ENCODE measurements at regions not wholly inside any gene's neighbourhood (a gene's known extent, or its start where the extent isn't known, plus 50 kb on each side); places are given as distances from the start of the nearest gene placed in this dataset.
"Not testable (repeated sequence)": the region's sequence is repeated elsewhere in the genome, so short reads cannot be mapped to it uniquely, and the experiment has no call there.

DNA sequence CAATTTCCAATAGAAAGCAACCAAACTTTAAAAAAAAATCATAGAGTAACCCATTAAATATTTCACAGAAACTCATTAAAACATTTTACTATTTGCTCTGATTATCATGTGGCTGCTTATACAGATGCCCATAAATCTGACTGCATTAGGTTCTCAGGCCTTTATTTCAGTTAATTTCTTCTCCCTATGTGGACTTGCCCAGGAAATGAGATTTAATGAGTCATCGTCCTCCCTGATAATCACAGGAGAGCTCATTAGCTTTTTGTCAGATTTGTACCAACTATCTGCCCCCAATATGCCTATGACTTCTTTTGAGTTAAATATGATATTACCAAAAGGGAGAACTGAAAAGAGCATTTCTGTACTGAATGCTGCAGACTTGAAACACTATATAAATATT is 168.0 kb downstream of the FOXB1 start:
- ATAC-seq (ENCODE audit: insufficient read depth, low FRiP score) (no peak), DNase-seq (no peak)
- H3K4me3 ChIP-seq = no peak overlapping the region
- no peaks in the 10 kb centered on the region for H3K27me3 ChIP-seq (ENCODE audit: control insufficient read depth in 3 of 3, insufficient read depth in 3 of 3, low read length in 2 of 3)
- H3K36me3 ChIP-seq (ENCODE audit: control insufficient read depth in 4 of 4, insufficient read depth in 4 of 4, low read length in 4 of 4) = no peaks in the 10 kb centered on the region
- TF ChIP-seq, protein P1, sequence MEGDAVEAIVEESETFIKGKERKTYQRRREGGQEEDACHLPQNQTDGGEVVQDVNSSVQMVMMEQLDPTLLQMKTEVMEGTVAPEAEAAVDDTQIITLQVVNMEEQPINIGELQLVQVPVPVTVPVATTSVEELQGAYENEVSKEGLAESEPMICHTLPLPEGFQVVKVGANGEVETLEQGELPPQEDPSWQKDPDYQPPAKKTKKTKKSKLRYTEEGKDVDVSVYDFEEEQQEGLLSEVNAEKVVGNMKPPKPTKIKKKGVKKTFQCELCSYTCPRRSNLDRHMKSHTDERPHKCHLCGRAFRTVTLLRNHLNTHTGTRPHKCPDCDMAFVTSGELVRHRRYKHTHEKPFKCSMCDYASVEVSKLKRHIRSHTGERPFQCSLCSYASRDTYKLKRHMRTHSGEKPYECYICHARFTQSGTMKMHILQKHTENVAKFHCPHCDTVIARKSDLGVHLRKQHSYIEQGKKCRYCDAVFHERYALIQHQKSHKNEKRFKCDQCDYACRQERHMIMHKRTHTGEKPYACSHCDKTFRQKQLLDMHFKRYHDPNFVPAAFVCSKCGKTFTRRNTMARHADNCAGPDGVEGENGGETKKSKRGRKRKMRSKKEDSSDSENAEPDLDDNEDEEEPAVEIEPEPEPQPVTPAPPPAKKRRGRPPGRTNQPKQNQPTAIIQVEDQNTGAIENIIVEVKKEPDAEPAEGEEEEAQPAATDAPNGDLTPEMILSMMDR (IDR thresholded peaks at IDR 0.05; ENCODE audit: control extremely low read depth, extremely low read depth) = no peak
- no peaks in the 10 kb centered on the region for H3K4me1 ChIP-seq (ENCODE audit: control insufficient read depth in 5 of 5, insufficient read depth in 5 of 5, low read length in 5 of 5)
- H3K9ac ChIP-seq (ENCODE audit: insufficient read depth in 1 of 2, low read length in 2 of 2) = no peak overlapping the region
- H3K9me3 ChIP-seq (ENCODE audit: control insufficient read depth in 4 of 4, insufficient read depth in 3 of 4, low read length in 3 of 4) = no peaks in the 10 kb centered on the region
- WGBS, 2 donors = 24 to 45% methylated on average over 1 of the region's 1 CpG
- no peak overlapping the region for H3K27ac ChIP-seq (ENCODE audit: low read depth in 1 of 2, low read length in 1 of 2)

DNA sequence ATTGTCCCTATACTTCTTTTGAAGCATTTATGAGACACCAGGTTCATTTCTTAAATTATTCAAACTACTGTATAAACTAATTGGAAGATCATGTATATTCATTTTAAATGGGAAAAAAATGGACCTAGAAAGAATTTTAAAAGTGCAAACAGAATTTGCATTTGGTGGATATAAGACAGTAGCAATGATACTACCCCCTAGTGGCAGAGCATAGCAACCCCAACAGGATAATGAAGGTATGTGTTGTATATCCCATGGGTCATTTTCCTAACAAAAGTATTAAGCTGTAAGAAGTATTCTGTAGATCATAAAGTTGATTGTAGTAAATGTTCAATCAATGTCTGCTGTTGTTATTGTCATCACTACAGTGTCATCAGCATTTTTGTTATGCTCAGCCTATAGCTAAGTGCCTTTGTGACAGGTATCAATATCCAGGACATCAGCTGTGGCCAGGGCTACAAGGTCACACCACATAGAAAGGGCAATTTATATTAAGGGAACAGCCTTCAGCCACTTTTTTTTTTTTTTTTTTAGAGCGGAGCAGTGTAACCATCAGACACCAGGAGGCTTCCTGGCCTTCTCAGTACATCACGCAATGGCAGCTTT is 175.8 kb downstream of the FOXB1 start:
- Histone ChIP-seq H3K9me3 (ENCODE audit: control insufficient read depth in 4 of 4, insufficient read depth in 3 of 4, low read length in 3 of 4) (no peaks in the 10 kb centered on the region), H3K9ac (ENCODE audit: insufficient read depth in 1 of 2, low read length in 2 of 2) (no peak overlapping the region), H3K4me1 (ENCODE audit: control insufficient read depth in 5 of 5, insufficient read depth in 5 of 5, low read length in 5 of 5) (no peaks in the 10 kb centered on the region), H3K36me3 (ENCODE audit: control insufficient read depth in 4 of 4, insufficient read depth in 4 of 4, low read length in 4 of 4) (no peaks in the 10 kb centered on the region), H3K4me3 (no peak overlapping the region), H3K27me3 (ENCODE audit: control insufficient read depth in 3 of 3, insufficient read depth in 3 of 3, low read length in 2 of 3) (no peaks in the 10 kb centered on the region), H3K27ac (ENCODE audit: low read depth in 1 of 2, low read length in 1 of 2) (no peak overlapping the region)
- TF ChIP-seq, protein P1 (IDR thresholded peaks at IDR 0.05; ENCODE audit: control extremely low read depth, extremely low read depth) = peak; percentile 45
- ATAC-seq (ENCODE audit: insufficient read depth, low FRiP score) = no peak
- DNase-seq = peak in 2 of 3 donors; percentile 38 to 39
- WGBS, 2 donors = 72 to 73% methylated on average over 2 of the region's 2 CpGs

DNA sequence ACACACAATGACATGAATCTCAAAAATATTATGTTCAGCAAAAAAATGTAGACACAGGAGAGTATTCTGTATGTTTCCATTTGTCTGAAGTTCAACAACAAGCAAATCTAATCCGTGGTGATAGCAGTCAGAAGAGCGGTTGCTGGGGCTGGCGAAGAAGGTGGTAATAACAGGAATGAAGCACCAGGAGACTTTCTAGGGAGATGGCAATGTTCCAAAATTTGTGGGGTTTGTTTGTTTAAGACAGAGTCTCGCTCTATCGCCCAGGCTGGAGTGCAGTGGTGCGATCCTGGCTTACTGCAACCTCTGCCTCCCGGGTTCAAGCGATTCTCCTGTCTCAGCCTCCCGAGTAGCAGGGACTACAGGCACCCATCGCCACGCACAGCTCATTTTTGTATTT is 177.8 kb downstream of the FOXB1 start:
- 88 to 91% methylated on average over 11 of the region's 11 CpGs for WGBS, 2 donors
- not testable (repeated sequence) for H3K27me3 ChIP-seq (ENCODE audit: control insufficient read depth in 3 of 3, insufficient read depth in 3 of 3, low read length in 2 of 3); H3K27ac ChIP-seq (ENCODE audit: low read depth in 1 of 2, low read length in 1 of 2); H3K36me3 ChIP-seq (ENCODE audit: control insufficient read depth in 4 of 4, insufficient read depth in 4 of 4, low read length in 4 of 4); H3K4me3 ChIP-seq; H3K9ac ChIP-seq (ENCODE audit: insufficient read depth in 1 of 2, low read length in 2 of 2); ATAC-seq (ENCODE audit: insufficient read depth, low FRiP score); H3K4me1 ChIP-seq (ENCODE audit: control insufficient read depth in 5 of 5, insufficient read depth in 5 of 5, low read length in 5 of 5); H3K9me3 ChIP-seq (ENCODE audit: control insufficient read depth in 4 of 4, insufficient read depth in 3 of 4, low read length in 3 of 4)
- DNase-seq = peak in 1 of 3 donors; percentile 2

DNA sequence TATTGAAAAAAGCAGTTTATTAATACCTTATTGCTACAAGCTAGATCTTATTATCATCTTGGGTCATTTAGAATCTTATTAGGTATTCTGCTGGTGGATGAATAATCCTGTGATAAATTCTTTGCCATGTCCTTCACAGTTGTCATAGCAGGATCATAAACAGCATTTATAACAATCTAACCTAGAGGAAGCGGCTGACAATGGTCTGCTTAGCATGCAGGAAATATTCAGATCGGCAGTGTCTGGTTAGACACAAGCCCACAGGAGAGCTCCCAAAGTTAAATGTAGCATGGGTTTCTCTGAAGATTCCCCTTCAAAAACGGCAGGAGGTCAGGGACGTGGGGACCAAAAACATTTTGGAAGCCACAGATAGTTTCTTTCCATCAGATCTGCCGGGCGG is 179.3 kb downstream of the FOXB1 start:
- peak in 1 of 3 donors; percentile 2 for DNase-seq
- no peaks in the 10 kb centered on the region for H3K36me3 ChIP-seq (ENCODE audit: control insufficient read depth in 4 of 4, insufficient read depth in 4 of 4, low read length in 4 of 4)
- no peak overlapping the region for H3K4me3 ChIP-seq
- no peak overlapping the region for H3K27ac ChIP-seq (ENCODE audit: low read depth in 1 of 2, low read length in 1 of 2)
- no peak for ATAC-seq (ENCODE audit: insufficient read depth, low FRiP score)
- 72 to 83% methylated on average over 6 of the region's 6 CpGs for WGBS, 2 donors
- TF ChIP-seq, protein P1 (IDR thresholded peaks at IDR 0.05; ENCODE audit: control extremely low read depth, extremely low read depth) = no peak
- no peaks in the 10 kb centered on the region for H3K9me3 ChIP-seq (ENCODE audit: control insufficient read depth in 4 of 4, insufficient read depth in 3 of 4, low read length in 3 of 4)
- no peaks in the 10 kb centered on the region for H3K4me1 ChIP-seq (ENCODE audit: control insufficient read depth in 5 of 5, insufficient read depth in 5 of 5, low read length in 5 of 5)
- H3K9ac ChIP-seq (ENCODE audit: insufficient read depth in 1 of 2, low read length in 2 of 2) = no peak overlapping the region
- H3K27me3 ChIP-seq (ENCODE audit: control insufficient read depth in 3 of 3, insufficient read depth in 3 of 3, low read length in 2 of 3) = no peaks in the 10 kb centered on the region

All from lung (tissue), 11 donors.